Trophoblast cell (in vitro differentiated cells and primary cell): ENCODE measurements at regions not wholly inside any gene's neighbourhood (a gene's known extent, or its start where the extent isn't known, plus 50 kb on each side); places are given as distances from the start of the nearest gene placed in this dataset.
A peak's percentile ranks its signal among the peaks of the same experiment; 100 is the strongest.

Experiments used
- DNase-seq, 2 donors: peaks; one replicate each; pipeline ENCODE4 v3.0.0-alpha.2; 2016
- H2AFZ ChIP-seq: 2 replicates; pipeline ENCODE4 v1.6.1; 2013; ENCODE audit warnings: low read length, moderate library complexity, mild to moderate bottlenecking; ENCODE audit not compliant: insufficient read depth, poor library complexity
- H2AK5ac ChIP-seq: 2 replicates; pipeline ENCODE4 v1.6.1; 2013; ENCODE audit warnings: mild to moderate bottlenecking, low read length
- H2BK120ac ChIP-seq: 2 replicates; pipeline ENCODE4 v1.6.1; 2013; ENCODE audit warnings: low read length, mild to moderate bottlenecking, moderate library complexity; ENCODE audit not compliant: insufficient read depth, poor library complexity
- H2BK12ac ChIP-seq: 2 replicates; pipeline ENCODE4 v1.6.1; 2013; ENCODE audit warnings: mild to moderate bottlenecking, low read length, moderate library complexity
- H2BK5ac ChIP-seq: 2 replicates; pipeline ENCODE4 v1.6.1; 2013; ENCODE audit warnings: low read length, low read depth, moderate library complexity, mild to moderate bottlenecking; ENCODE audit not compliant: poor library complexity
- H3K14ac ChIP-seq: 2 replicates; pipeline ENCODE4 v1.6.1; 2013; ENCODE audit warnings: mild to moderate bottlenecking, low read length
- H3K18ac ChIP-seq: 2 replicates; pipeline ENCODE4 v1.6.1; 2013; ENCODE audit warnings: mild to moderate bottlenecking, low read length
- H3K23ac ChIP-seq: 2 replicates; pipeline ENCODE4 v1.6.1; 2013; ENCODE audit warnings: low read length
- H3K27ac ChIP-seq: 2 replicates; pipeline ENCODE4 v1.5.1; 2013; ENCODE audit warnings: low read depth, mild to moderate bottlenecking, inconsistent platforms, low read length, moderate library complexity
- H3K27me3 ChIP-seq: 2 replicates; pipeline ENCODE4 v1.6.1; 2013; ENCODE audit warnings: inconsistent platforms, mild to moderate bottlenecking, low read length, moderate library complexity; ENCODE audit not compliant: insufficient read depth
- H3K36me3 ChIP-seq, 2 experiments: 1 replicate in 1 of 2; 2 replicates in 1 of 2; pipeline ENCODE4 v1.6.1; 2013; ENCODE audit warnings: low read length in 2 of 2, mild to moderate bottlenecking in 2 of 2, moderate library complexity in 1 of 2; ENCODE audit not compliant: insufficient read depth in 2 of 2, control insufficient read depth in 1 of 2
- H3K4ac ChIP-seq: 2 replicates; pipeline ENCODE4 v1.6.1; 2013; ENCODE audit warnings: low read depth, mild to moderate bottlenecking, low read length, moderate library complexity
- H3K4me1 ChIP-seq, 2 experiments: 1 replicate in 1 of 2; 2 replicates in 1 of 2; pipeline ENCODE4 v1.6.1; 2013; ENCODE audit warnings: low read length in 2 of 2, mild to moderate bottlenecking in 2 of 2, moderate library complexity in 1 of 2; ENCODE audit not compliant: insufficient read depth in 2 of 2, control insufficient read depth in 1 of 2
- H3K4me2 ChIP-seq: 2 replicates; pipeline ENCODE4 v1.6.1; 2013; ENCODE audit warnings: inconsistent platforms, mild to moderate bottlenecking, low read length, moderate library complexity
- H3K4me3 ChIP-seq: 2 replicates; pipeline ENCODE4 v1.5.1; 2013; ENCODE audit warnings: mild to moderate bottlenecking, low read depth, low read length, inconsistent platforms
- H3K79me1 ChIP-seq: one replicate; pipeline ENCODE4 v1.6.1; 2013; ENCODE audit warnings: low read length
- H3K79me2 ChIP-seq: 2 replicates; pipeline ENCODE4 v1.6.1; 2013; ENCODE audit warnings: low read length, mild to moderate bottlenecking; ENCODE audit not compliant: control insufficient read depth, insufficient read depth, poor library complexity
- H3K9ac ChIP-seq: 2 replicates; pipeline ENCODE4 v1.6.1; 2013; ENCODE audit warnings: mild to moderate bottlenecking, low read length
- H3K9me3 ChIP-seq: 2 replicates; pipeline ENCODE4 v1.6.1; 2013; ENCODE audit warnings: low read depth, mild to moderate bottlenecking, control low read depth, inconsistent platforms, low read length; ENCODE audit not compliant: insufficient read depth
- H4K12ac ChIP-seq: 2 replicates; pipeline ENCODE4 v1.6.1; 2013; ENCODE audit warnings: low read depth, mild to moderate bottlenecking, low read length, moderate library complexity
- H4K8ac ChIP-seq: 2 replicates; pipeline ENCODE4 v1.6.1; 2013; ENCODE audit warnings: low read depth, mild to moderate bottlenecking, low read length, moderate library complexity
- H4K91ac ChIP-seq: one replicate; pipeline ENCODE4 v1.6.1; 2013; ENCODE audit warnings: low read depth, mild to moderate bottlenecking, low read length, moderate library complexity
- WGBS: extraction: QIAGEN DNeasy Blood & Tissue Kit; methylation state at CpG from one replicate; pipeline ENCODE4 v1.1.7; 2013; ENCODE audit warnings: missing lambda C conversion rate; ENCODE audit not compliant: insufficient read length, insufficient coverage; ENCODE audit errors: extremely low coverage; 5-methylcytosine and 5-hydroxymethylcytosine counted together

DNA sequence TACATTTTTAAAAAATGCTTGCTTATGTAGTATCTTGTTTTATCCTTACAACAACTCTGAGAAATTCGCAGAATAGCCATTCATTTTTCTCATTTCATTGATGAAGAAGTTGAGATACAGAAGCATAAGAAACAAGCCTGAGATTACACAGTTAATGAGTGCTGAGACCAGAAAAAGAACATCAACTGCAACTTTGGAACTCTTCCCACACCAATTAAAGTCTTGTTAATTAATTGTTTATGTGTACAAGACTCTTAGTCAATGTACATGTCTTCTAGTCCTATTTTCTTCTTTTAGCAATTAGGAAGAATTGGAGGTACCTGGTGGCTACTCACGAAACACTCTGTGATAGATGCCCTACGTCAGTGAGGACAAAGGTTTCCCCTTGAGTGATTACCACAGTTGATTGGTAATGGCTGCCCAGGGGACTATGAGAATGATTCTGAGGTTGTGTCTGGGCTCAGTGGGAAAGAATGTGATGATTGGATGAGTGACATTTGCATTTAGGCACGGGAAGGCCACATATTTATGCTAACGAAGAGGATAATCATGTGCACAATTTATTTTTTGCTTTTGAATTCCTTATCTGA is 187.4 kb upstream of the KCNK2 start:
- H3K14ac ChIP-seq, result no peak overlapping the region
- H2BK120ac ChIP-seq, result no peak overlapping the region
- H4K12ac ChIP-seq, result no peak overlapping the region
- H3K4me1 ChIP-seq, result no peaks in the 10 kb centered on the region
- H3K4ac ChIP-seq, result no peak overlapping the region
- H3K23ac ChIP-seq, result no peak overlapping the region
- H2AK5ac ChIP-seq, result no peak overlapping the region
- H4K91ac ChIP-seq, result no peak overlapping the region
- no peak overlapping the region for H3K4me3 ChIP-seq
- no peaks in the 10 kb centered on the region for H3K27me3 ChIP-seq
- H2BK12ac ChIP-seq, result no peak overlapping the region
- no peak overlapping the region for H3K4me2 ChIP-seq
- H3K36me3 ChIP-seq, result no peaks in the 10 kb centered on the region
- H4K8ac ChIP-seq, result no peak overlapping the region
- no peak overlapping the region for H2AFZ ChIP-seq
- no peak overlapping the region for H3K18ac ChIP-seq
- H3K9me3 ChIP-seq, result no peaks in the 10 kb centered on the region
- no peak overlapping the region for H3K9ac ChIP-seq
- DNase-seq, result no peak
- no peak overlapping the region for H2BK5ac ChIP-seq
- no peak overlapping the region for H3K27ac ChIP-seq
- WGBS, result no CpG with 5 or more reads among the region's 5 CpGs
- no peaks in the 10 kb centered on the region for H3K79me1 ChIP-seq
- H3K79me2 ChIP-seq, result no peaks in the 10 kb centered on the region

DNA sequence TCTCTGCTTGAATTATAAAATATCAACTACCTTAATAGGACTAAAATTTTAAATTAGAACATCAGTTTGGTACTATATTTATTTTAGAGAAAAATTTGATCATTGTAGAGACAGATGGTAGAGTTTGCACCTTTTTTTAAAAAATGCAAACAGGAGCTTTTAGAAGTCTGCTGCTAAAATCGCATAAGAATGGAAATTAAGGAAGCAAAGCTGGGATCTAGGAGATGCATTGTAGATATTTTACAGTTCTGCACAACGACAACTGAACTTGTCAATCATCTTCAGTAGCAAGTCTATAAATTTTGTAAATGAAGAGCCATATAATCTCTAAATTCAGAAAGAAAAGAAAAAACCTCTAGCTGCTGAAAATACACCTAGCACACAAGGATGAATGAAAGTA is 185.6 kb upstream of the KCNK2 start:
- Histone ChIP-seq H4K8ac (no peak overlapping the region), H2AK5ac (no peak overlapping the region), H3K9me3 (no peaks in the 10 kb centered on the region), H4K12ac (no peak overlapping the region), H3K4me1 (no peaks in the 10 kb centered on the region), H3K27me3 (no peaks in the 10 kb centered on the region), H2AFZ (no peak overlapping the region), H2BK120ac (no peak overlapping the region), H3K23ac (no peak overlapping the region), H3K4ac (no peak overlapping the region), H3K79me2 (no peaks in the 10 kb centered on the region), H3K79me1 (no peaks in the 10 kb centered on the region), H2BK5ac (no peak overlapping the region), H2BK12ac (no peak overlapping the region), H3K14ac (no peak overlapping the region), H4K91ac (no peak overlapping the region), H3K27ac (no peak overlapping the region), H3K9ac (no peak overlapping the region), H3K4me3 (no peak overlapping the region), H3K36me3 (no peaks in the 10 kb centered on the region), H3K18ac (no peak overlapping the region), H3K4me2 (no peak overlapping the region)
- WGBS, result no CpG with 5 or more reads among the region's 2 CpGs
- DNase-seq, result no peak

DNA sequence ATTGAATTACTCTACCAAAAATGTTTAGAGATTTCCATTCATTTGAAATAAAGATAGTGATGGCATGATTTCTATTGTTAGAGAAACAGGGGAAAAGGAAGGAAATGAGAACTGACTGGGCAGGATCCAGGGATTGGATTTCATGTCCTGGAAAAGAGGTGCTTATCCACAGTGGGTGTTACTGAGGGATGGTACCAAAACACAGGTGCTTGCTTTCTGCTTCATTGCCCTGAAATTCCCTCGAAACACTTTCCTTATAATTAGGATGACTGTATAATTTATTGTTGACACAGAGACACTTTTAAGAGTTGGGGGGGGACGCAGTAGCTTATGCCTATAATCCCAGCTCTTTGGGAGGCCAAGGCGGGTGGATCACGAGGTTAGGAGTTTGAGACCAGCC is 185.0 kb upstream of the KCNK2 start:
- WGBS, result no CpG with 5 or more reads among the region's 4 CpGs
- Histone ChIP-seq H3K14ac (no peak overlapping the region), H4K12ac (no peak overlapping the region), H2BK5ac (no peak overlapping the region), H3K36me3 (no peaks in the 10 kb centered on the region), H4K8ac (no peak overlapping the region), H3K23ac (no peak overlapping the region), H3K4me3 (no peak overlapping the region), H3K4ac (no peak overlapping the region), H3K4me1 (no peaks in the 10 kb centered on the region), H3K9me3 (no peaks in the 10 kb centered on the region), H2AFZ (no peak overlapping the region), H3K9ac (no peak overlapping the region), H3K79me2 (no peaks in the 10 kb centered on the region), H4K91ac (no peak overlapping the region), H2AK5ac (no peak overlapping the region), H3K27me3 (no peaks in the 10 kb centered on the region), H2BK12ac (no peak overlapping the region), H2BK120ac (no peak overlapping the region), H3K27ac (no peak overlapping the region), H3K79me1 (no peaks in the 10 kb centered on the region), H3K18ac (no peak overlapping the region), H3K4me2 (no peak overlapping the region)
- DNase-seq, result no peak

DNA sequence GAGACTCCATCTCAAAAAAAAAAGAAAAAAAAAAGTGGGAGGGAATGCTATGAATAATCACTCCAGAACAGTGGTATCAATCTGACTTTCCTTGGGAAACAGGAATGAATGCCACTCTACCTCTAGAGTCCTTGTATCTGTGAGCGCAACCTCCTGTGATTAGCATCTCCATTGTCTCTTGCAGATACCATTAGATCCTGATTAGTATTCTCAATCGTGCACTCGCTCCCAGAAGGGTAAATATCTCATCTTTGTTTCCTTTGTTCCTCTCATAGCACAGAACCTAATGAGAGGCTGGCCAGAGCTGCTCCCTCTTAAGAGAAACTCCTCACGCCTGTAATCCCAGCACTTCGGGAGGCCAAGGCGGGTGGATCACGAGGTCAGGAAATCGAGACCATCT is 184.4 kb upstream of the KCNK2 start:
- DNase-seq, result peak in 1 of 2 donors; percentile 4
- H4K8ac ChIP-seq, result no peak overlapping the region
- no peak overlapping the region for H3K18ac ChIP-seq
- H2BK12ac ChIP-seq, result no peak overlapping the region
- no peak overlapping the region for H3K23ac ChIP-seq
- no peaks in the 10 kb centered on the region for H3K79me2 ChIP-seq
- H3K4me2 ChIP-seq, result no peak overlapping the region
- H3K79me1 ChIP-seq, result no peaks in the 10 kb centered on the region
- no peaks in the 10 kb centered on the region for H3K4me1 ChIP-seq
- no peak overlapping the region for H3K14ac ChIP-seq
- H3K27ac ChIP-seq, result no peak overlapping the region
- H2BK120ac ChIP-seq, result no peak overlapping the region
- no peak overlapping the region for H3K4ac ChIP-seq
- no peaks in the 10 kb centered on the region for H3K27me3 ChIP-seq
- no peak overlapping the region for H2BK5ac ChIP-seq
- no peaks in the 10 kb centered on the region for H3K36me3 ChIP-seq
- no peak overlapping the region for H2AFZ ChIP-seq
- WGBS, result no CpG with 5 or more reads among the region's 8 CpGs
- H2AK5ac ChIP-seq, result no peak overlapping the region
- H4K91ac ChIP-seq, result no peak overlapping the region
- no peaks in the 10 kb centered on the region for H3K9me3 ChIP-seq
- H3K9ac ChIP-seq, result no peak overlapping the region
- H4K12ac ChIP-seq, result no peak overlapping the region
- H3K4me3 ChIP-seq, result no peak overlapping the region
